Fibroblast of skin of left quadriceps (primary cell): ENCODE measurements at regions not wholly inside any gene's neighbourhood (a gene's known extent, or its start where the extent isn't known, plus 50 kb on each side); places are given as distances from the start of the nearest gene placed in this dataset.
"Not testable (repeated sequence)": the region's sequence is repeated elsewhere in the genome, so short reads cannot be mapped to it uniquely, and the experiment has no call there.

Experiments
- DNase-seq, 2 experiments: peaks; one replicate each; pipeline ENCODE4 v3.0.0-alpha.2; 2013; ENCODE audit warnings: low read depth in 2 of 2

DNA sequence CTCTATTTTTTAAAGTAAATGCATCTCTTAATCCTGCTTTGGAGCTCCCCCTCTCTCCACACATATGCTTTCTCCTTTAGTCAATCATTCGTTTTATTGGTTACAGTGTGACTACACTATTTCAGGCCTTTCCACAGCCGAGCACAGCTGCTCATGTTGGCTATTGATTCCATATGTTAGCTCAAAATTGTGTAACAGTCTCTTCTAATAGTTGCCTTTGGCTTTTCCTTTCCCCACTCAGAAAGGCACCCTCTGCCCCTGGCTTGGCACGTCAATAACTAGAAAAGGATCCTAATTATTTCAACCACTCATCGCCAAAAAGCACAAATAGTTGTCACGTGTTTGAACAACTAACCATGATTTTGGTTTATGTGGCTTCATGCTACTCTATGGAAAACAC lies 410.3 kb upstream of the SLC35B3 start:
- DNase-seq = no peak

DNA sequence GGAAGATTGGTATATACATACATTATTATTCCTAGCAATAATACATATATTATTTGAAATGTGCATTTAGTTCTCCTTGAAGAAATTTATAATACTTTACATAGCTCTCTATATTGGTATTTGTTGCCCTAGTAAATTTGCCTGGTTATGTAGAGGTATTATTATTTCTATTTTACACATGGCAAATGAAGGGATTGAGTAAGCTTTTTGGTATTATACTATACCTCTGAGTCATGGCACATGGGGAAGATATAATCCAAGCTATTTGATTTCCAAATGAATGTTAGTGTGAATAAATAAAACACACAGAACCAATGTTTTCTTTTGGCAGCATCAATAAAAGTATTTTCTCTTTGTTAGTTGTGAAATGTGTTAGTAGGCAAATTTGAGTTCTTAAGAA lies 409.6 kb upstream of the SLC35B3 start:
- no peak for DNase-seq

DNA sequence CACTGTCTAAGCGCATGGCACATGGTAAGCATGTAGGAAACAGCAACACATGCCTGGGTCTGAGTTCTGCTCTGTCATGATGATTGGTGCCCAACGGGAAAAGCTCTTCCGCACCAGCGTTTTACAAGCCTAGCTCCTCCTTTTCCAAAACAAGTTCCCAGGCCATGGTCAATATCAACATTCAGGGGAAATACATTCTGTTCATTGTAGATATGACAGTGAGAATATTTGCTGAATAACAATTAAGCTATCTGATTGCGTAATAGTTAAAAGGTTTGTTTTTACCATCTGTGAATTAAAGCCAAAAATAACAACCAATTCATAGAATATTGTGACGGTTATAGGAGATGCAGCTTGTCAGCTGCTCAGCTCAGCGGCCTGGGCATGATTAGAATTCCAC lies 404.3 kb upstream of the SLC35B3 start:
- no peak for DNase-seq

DNA sequence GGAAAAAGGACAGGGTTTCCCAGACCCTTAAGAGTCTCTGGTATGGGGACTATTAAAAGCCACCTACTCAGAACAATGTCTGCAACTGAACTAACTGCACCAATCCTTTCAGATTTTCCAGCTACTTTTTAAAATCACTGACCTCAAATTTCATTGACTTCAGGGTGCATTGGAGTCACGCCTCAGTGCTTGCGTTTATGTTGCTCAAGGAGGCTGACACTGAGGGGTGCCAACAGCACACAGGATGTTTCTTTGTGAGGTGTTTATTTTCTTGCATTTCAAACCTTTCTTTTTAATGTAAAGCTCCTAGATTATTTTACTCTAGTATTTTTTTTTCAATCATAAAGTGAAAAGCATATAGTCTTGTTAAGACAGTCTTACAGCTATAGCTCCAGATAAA lies 402.0 kb upstream of the SLC35B3 start:
- no peak for DNase-seq

DNA sequence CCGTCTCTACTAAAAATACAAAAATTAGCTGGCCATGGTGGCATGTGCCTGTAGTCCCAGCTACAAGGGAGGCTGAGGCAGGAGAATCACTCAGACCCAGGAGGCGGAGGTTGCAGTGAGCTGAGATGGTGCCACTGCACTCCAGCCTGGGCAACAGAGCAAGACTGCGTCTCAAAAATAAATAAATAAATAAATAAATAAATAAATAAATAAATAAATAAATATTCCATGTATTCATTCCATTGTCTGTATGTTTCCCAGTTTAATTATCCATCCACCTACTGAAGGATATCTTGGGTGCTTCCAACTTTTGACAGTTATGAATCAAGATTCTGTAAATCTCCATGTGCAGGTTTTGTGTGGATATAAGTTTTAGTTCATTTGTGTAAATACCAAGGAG lies 397.4 kb upstream of the SLC35B3 start:
- DNase-seq = not testable (repeated sequence)

DNA sequence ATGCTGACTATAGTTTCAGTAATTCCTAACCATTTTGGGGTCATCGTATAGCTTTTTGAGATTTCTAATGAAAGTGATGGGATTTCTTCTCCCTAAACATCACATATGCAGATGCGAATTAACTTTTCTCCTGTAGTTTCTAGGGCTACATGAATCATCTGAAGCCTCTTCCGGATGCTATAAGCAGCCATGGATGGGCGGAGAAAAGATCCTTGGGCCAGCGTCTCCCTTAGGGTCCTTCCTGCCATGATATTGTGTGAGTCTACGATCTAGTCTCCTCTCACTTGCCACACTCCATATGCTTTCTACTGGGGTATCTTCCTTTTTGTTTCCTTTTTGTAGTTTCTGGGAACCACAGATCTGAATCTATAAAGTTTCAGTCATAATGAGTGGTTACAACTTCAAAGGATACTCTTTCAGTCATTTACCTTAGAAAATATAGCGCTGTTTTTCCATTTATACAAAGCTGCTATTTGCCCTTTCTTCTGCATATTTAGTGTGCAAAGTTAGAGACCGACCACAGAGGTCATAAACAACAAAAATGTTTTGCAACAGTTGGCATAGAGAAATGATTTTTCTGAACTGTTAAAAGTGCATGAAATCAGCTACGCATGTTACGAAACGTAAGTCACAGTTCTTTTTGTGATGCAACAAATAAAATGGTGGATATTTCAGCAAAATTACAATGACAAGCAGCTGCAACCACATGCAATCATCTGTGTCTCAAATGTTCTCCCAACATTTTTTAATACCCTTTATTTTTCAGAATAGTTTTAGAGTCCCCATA lies 396.2 kb upstream of the SLC35B3 start:
- no peak for DNase-seq

DNA sequence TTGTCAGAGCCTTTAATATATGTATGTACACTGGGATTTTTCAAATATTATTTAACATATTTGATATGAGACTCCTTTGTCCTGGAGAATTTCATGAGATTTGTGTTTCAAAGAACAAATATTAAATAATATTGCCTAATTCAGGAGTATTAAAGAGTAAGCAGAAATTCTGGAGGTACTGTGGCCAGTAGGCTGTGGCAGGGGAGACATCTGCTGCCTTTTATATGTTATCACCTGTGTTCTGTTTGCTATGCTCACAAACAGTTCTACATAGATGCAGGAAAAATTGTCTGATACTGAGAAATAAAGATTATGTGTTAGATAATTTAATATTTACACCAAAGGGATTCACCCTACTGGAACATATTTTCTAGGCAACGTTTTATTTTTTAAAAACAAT lies 395.4 kb upstream of the SLC35B3 start:
- DNase-seq = no peak

DNA sequence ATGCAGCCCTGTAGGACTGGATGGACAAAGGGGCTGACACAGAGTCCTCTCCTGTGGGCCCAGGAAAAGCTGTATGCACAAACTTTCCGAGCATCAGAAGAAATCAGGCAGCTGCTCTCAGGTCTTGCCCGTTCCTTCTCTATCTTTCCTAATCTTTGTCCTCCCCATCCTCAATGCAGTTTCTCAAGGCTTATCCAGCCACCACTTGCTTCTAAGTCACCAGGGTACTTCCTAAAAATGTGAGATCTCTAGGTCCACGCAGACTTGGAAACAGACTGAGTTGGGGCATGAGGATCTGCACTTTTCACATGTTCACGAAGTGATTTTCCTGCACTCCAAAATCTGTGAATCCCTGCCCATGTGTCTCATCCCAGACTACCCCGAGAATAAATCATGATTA lies 394.5 kb upstream of the SLC35B3 start:
- DNase-seq = no peak

DNA sequence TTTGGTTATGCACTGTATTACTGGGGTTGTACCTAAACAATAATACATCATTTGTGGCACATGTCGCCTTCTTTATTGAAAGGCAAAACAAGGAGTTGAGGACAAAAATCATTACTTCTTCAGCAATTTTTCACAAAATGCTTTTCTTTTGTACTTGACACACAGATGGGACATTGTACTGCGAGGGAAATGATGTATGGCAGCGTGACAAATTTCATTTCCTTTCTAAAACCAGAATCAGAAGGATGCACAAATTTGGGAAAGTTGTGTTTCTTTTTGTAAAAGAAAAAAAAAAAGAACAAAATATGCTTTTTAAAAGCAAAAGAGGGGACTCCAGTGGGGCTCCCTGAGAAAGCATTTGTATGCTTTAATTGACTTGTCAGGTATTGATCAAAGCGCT lies 394.0 kb upstream of the SLC35B3 start:
- DNase-seq = no peak

DNA sequence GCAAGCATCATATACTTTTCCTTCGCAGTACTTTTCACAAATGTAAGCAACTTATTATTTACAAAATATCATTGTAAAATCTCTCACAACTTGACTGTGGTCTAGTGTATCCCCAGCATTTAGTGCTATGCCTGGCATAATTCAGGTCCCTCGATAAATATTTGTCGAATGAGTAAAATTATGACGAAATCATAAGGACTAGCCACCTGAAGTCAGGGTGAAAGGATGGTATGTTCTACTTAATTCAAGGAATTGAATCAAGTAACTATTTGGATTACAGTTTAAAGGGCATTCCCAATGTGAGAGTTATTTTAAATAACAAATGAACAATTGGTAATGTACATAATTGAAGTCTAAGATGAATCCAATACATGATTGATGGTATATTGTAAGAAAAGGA lies 393.0 kb upstream of the SLC35B3 start:
- DNase-seq = no peak

DNA sequence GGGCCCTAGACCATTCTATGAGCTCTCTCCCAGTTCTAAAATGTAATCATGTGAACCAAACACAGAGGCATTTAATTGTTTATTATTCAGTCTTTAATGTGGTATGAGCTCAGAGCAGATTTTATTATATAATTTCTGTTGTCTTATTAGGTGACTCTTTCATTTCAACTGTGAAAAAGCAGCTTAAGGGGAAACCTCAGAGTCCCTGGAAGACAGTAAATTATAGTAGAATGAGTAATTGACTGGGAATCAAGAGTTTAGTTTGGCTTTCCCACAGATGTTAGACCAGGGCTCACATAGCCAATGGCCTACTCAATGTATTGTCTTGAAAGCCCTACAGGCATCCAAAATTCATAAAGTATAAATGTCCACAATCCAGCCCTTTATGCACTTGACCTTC lies 390.4 kb upstream of the SLC35B3 start:
- no peak for DNase-seq

DNA sequence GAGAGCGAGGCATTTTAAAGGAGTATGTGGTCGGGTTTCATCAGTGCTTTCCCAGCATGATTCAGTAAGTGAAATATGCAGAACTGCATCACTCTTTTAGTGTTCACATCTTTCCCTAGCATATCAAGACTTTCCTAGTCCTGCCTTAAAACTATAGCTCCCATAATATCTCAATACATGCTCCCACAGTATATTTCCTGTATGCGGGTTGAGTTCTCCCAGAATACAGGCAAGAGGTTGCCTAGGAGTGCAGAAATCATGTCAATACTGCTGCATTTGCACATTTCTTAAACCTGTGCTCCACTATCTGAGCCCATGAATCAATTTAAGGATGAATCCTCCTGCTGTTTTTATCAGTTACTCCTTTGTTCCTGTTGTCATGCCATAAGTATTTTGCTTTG lies 386.6 kb upstream of the SLC35B3 start:
- no peak for DNase-seq

DNA sequence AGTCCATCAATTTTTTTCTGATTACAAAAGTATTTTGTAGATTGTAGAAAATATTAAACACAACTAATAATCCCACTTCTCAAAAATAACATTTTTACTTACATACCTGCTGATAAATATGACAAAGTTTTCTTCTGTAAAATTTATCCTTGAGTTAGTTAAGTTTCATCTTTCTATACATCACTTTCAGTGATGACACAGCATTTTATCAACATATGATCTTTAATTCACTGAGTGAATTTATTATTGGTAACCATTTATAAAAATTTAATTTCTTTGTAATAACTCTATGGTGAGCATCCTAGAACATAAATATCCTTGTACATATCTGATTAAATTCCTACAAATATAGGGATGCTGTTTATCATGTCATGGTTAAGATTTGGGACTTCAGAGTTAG lies 385.0 kb upstream of the SLC35B3 start:
- DNase-seq = no peak

DNA sequence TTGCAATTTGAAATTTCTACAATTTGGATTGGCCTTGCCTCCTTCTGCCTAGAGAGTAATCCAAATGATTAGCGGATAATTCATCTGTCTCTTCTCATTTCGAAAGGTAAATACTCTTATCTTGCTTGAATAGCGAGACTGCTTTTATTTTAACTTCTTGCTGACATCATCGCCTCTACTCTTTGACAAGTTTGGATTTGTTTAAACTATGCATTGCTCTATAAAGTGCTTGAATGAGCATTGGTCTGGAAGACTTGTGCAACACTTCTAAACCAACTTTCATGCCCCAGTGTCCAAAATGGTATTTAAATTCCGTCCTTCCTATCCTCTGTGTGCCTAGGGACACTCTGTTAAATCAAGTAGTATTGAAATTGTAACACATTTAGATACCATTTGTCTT lies 384.1 kb upstream of the SLC35B3 start:
- no peak for DNase-seq

DNA sequence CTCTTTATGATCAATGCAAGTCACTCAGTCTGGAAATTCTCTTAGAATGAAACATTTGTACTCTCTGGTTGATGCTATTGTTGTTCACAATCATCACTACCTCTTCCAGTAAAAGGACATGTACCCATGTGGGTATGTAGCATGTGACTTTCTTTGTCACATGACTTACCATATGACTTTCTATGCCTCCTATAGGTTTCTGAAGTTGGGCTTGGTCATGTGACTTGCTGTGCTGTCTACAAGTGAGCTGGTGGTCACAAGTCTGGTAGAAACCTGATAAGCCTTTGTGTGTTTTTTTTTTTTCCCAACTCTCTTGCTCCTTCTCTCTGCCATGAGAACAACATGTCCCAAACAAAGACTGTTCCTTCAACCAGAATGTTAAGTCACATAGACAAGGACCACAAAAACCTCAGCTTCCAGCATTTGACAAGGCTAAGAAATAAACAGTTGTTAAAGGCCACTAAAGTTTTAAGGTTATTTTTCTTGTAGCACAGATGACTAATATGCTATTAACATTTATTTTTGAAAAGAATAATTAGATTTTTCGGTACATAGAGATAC lies 379.2 kb upstream of the SLC35B3 start:
- DNase-seq = no peak

DNA sequence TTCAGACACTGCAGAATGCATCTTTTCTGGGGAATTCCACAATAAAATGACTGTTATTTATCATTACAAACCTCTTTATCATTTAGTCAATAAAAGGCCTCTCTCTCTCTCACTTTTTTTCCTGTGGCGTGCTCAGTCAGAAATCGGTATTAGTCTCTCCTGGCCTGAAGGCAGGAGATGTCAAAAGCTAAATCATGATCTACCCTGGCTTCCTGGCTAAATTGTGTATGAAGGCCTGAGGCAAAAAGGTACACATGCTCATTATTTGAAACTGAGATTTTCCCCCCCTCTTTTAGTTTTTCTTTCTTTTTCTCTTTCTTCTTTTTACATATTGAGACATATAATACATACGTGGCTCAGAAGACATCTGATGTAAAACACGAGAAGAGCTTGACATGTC lies 375.0 kb upstream of the SLC35B3 start:
- no peak for DNase-seq

DNA sequence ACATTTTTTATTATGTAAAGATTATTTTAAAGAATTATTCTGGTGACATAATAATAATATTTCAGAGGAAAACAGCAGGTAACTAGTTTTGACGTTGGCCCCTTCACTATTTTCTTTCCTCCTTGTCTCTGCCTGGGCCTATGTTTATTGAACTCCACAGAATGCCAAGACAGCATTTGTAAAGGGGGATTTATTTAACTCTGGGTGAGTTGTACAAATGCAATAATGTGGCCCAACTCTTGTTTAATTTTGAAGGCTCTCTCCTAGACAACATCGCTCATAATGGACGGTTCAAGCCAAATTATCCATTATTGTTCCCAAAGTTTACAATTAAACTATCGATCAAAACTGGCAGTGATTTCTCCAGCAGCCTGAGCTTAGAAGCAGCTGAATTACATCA lies 374.3 kb upstream of the SLC35B3 start:
- DNase-seq = no peak

DNA sequence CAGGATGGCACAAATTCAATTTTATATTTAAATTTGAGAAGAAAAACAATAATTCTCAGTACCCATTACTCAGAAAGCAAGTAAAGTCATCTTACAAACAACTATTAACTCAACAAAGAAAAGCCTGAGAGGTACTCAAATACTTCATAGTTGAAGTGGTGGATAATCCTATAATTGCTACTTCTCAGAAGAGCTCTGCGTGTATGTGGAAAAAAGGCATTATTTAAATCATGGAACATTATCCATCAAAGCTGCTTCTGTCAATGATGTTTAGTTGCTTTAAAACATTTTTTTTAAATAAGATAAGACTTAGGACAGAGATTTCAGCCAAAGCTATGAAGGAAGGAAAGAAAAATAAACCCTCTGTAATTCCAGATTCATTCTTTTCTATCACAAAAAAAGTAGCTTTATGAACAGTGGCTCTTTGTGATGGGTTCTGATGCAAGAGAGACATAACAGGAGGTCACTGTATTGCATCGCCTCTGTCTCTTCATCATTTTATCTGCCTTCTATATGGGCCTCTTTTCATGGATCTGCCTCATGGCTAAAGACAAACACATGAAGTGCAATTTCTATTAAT lies 367.9 kb upstream of the SLC35B3 start:
- no peak for DNase-seq

DNA sequence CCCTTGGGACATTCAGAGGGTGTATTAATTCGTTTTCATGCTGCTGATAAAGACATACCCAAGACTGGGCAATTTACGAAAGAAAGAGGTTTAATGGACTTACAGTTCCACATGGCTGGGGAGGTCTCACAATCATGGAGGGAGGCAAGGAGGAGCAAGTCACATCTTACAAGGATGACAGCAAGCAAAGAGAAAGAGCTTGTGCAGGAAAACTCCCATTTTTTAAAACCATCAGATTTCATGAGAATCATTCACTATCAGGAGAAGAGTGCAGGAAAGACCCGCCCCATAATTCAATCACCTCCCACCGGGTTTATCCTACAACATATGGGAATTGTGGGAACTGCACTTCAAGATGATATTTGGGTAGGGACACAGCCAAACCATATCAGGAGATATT lies 367.1 kb upstream of the SLC35B3 start:
- DNase-seq = not testable (repeated sequence)

DNA sequence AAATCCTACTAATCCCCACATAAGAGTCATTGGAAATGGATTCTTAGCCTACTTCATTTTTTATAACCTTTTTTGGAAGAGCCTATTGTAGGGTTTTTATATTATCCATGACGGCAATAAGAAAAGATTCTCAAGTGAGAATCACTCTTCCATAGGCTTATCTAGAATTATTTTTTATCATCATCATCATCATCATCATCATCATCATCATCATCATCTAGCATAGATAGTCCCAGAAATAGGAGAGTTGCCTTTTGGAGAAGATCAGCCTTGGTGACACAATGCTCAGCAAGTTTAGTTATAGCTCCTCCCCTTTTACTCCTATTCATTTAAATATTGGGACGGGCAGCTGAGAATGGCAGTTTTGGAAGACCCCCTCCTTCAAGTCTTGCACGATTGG lies 359.1 kb upstream of the SLC35B3 start:
- no peak for DNase-seq

DNA sequence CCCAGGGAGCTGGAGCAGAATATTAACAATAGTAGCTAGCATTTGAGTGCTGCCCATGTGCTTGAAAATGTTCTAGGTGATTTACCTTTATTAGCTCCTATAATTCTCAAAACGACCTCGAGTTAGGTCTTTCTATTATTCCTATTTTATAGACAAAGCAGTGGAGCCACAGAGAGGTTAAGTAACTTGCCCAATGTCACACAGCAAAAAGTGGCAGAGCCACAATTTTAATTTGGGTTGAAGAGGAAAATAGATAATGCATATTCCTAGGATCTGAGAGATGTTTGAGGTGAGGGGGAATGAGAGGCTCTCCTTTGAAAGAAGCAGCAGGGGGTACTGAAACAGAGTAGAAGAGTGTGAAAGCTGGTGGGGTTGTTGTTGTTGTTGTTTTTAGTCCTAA lies 354.5 kb upstream of the SLC35B3 start:
- no peak for DNase-seq

DNA sequence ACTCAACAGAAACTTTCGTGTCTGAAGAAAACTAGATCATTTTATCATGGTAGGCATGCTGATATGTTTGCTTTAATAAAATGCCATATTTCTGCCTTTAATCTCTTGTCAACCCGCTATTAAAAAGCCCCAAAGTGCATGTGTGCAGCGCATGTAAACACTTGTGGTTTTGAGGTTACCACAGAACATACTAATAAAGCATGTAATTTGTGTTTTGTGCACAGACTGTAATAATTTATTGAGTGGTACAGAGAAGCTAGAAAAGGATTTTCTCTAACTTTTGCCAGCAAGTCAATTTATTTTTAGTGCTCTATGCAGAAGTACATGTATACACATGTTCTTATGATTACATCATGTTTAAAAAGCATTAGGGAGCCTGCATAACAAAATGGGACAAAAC lies 349.9 kb upstream of the SLC35B3 start:
- DNase-seq = no peak

DNA sequence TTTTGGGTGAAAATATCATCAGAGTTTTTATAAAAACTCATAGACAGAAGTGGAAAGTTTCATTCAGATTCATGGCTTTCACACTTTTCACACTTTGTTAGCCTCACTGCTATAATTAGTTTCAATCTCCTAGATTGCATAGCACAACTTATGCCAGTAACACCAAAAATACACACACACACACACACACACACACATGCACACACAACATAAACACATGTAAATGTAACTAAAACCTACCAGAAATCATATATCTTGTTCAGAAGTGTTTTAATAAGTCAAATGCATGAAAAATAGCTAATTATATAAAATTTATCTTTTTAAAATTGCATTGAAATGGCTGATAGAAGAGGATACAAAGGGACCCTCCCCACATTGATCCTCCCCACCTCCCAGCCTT lies 347.8 kb upstream of the SLC35B3 start:
- DNase-seq = no peak

DNA sequence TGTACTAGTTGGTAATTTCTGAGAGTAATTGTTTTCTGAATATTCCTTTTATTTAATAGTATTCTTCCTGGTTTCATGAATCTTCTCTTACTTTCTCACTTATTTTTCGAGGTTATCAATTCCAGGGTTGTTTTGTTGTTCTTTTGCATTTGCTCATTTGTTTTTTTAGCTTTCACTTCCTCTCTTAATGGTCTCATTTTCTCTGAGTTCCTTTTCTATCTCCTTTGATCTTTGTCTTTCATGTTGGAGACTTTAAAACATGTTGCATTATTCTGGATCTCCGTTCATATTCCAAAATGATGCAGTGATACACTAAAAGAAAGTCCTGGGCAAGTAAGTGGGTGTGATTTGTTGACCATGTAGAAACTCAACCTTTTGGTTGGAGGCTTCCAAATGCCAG lies 345.3 kb upstream of the SLC35B3 start:
- DNase-seq = no peak
